NK-92 (cell line): ENCODE measurements at regions not wholly inside any gene's neighbourhood (a gene's known extent, or its start where the extent isn't known, plus 50 kb on each side); places are given as distances from the start of the nearest gene placed in this dataset.

Experiments
- DNase-seq: peaks from one replicate; lab custom pipeline; 2025; ENCODE audit not compliant: unreplicated experiment; lab: John Stamatoyannopoulos, UW

DNA sequence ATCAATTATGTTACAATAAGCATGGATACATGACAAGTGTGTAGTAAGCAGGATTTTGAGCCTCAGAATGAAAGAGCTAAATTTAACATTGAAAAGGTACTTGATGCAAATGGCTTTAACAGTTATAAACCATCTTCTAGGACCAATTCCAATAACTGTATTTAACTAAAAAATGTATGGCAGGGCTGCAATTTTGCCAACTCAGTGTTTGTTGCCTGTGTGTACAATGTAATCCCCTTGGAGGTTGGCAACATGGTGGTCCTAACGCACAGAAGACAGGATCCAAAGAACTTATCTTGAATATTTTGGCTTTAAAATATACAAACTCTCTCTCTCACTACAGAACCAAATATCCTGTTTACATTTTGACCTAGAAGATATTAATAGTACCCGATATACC, 2314.1 kb downstream of the LRRC4C start:
- DNase-seq = no peak

DNA sequence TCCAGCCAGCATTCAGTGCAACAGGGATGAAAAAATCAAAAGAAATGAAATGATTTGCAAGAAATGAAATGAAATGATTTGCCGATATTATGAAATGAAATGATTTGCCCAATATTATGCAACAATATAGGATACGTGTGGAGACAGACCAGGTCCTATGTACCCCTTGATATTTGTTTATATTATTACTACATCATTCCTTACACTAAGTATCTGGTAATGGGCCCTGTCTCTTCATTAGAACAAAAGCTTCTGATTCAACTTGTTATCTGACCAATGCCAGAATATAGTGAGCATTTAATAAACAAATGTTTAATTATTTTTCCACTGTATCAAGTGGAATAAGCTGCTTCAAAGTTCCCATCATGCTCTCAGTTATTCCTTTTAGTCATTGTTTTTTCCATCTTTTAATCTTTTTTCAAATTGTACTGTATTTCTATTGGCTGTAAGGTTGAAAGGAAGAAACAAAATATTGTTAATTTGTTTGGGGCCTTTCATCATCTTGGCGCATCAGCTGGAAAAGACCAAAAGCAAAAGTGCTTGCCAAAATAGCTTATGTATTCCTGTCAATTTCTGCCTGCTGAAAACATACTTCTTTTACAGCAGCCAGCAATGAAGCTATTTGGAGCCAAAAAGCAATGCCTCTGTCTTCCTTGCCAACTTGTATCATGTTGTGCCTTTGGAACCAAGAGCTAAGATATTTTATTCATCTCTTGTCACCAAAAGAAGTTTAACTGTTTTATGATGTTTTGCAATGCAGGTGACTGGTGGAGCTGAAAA, 2314.9 kb downstream of the LRRC4C start:
- DNase-seq = no peak

DNA sequence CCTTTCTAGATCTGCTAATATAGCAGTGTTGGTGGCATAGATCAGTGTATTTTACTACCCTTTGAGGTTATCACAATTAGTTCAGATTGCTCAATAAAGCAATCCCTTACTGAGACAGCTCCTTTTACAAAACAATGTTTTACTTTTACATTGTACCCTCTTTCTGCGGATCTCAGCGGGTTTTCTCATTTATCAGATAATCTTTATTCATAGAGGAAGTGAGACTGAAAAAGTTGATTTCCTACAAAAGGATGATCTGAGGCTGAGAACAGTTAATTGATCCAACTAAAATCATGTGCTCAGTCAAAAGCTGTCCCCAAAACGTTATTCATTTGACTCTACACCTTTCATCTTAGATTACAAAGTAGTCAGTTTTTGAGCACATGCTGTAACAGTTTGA, 2319.9 kb downstream of the LRRC4C start:
- DNase-seq = no peak

DNA sequence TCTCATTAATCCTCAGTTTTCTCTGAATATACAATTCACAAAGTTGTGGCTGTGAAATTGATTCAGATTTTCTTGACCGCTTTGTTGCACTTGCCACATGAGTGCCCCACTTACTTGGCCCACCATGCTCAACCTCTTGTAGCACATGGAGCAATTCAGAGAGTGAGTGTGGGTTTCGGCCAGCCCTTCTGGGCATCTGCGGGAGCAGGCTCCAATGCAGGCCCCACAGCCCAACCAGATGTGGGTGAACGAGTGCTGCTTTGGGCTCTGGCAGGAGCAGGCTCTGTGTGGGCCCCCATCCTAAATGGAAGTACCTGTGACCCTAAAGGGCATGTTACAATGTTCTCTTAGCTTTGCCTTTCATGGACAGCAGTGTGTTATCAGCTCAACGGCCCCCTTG, 2338.6 kb downstream of the LRRC4C start:
- no peak for DNase-seq

DNA sequence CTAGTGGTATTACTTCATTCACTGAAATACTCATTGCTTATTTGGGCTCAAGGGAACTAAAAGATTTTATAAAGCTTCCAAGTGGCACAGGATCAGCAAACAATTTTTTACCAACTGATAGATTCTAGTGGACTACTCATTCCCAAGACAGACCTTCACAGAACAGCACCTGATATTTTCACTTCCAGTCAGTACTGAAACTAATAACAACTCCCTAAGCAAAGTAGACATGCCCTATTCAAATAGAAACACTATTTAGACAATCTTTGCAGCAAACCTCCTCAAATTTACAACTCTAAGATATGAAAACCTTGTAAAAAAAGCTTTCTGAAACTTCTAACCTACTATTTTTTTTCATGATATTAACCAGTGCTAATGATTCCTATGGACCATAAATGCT, 2345.8 kb downstream of the LRRC4C start:
- DNase-seq = no peak

DNA sequence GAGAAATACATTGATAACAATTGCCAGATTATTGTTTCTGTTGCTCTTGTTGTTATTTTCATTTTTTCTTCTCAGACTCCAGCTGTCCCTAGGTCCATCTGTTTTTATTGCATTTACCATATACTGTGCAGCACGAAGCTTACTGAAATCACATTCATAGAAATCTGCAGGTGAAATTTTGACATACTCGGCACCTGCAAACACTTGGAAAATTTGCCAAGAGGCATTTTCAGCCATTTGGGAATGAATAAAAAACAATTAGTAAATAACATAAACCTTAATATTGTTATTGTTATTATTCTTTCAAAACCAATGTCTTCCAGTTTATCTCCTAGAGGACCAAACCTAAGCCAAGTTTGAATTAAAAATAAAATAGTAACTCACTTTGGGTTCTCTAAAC, 2357.2 kb downstream of the LRRC4C start:
- no peak for DNase-seq

DNA sequence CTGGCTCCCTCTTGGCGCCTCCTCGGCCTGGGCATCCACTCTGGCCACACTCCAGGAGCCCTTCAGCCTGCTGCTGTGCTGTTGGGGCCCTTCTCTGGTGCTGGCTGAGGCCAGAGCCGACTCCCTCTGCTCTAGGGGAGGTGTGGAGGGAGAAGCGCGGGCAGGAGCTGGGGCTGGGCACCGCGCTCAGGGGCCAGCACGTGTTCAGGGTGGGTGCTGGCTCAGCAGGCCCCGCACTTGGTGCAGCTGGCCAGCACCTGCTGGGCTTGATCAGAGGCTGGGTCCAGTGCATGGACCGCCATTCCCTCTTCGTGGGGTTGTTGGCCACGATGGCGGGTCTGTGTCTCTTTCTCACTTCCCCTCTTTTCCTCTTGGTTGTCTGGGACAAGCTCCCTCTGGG, 2381.0 kb downstream of the LRRC4C start:
- DNase-seq = no peak

DNA sequence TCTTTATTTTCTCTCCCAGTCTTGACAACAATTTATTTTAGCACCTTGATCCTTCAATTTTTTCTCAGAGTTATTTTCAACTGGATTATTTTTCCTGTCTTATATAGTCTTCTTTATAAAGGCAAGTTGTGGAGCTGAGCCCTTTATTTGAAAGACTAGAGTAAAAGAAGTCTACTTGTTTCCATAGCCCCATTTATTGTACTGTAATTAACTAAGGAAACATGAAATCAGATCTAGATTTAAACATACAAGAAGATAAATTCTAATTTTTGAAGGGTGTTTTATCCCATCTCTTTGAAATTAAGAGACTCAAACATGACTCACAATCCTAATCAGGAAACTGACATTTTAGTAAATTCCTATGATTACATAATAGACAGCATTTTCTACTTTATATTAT, 2421.8 kb downstream of the LRRC4C start:
- DNase-seq = no peak

DNA sequence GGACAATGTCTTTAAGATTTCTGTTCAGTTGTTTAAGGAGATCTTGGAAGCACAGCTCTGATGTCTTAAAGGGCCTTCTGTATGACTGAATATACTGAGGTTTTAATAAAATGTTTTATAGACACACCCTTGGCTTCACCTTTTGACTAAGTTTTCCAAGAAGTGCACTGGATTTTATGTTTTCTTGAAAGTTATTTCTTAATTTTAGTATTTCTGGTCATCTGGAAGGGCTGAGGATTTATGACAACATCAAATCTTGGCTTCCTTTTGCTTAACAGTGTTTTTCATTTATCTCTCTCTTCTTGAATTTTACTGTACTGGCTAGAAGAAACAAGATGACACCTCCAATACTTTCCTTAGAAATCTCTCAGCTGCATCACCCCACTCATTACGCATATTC, 2423.4 kb downstream of the LRRC4C start:
- DNase-seq = no peak

DNA sequence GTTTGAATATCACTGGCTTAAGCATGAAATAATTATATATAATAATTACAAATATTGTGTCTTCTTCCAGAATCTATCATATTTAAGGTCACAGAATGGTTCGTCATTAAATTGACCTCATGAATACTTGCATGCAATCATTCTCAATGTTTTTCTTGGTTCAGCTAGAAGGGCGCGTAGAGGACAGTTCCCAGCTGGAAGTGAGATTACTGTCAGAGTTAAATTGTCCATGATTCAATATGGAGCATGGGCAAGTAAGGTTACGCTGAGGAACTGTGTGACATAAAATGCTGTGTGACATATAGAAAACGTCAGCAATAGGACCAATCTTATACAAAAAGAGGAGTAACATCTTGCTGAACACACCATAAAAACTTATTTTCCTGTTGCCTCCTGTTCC, 2423.5 kb upstream of the RAG2 start:
- DNase-seq = no peak

DNA sequence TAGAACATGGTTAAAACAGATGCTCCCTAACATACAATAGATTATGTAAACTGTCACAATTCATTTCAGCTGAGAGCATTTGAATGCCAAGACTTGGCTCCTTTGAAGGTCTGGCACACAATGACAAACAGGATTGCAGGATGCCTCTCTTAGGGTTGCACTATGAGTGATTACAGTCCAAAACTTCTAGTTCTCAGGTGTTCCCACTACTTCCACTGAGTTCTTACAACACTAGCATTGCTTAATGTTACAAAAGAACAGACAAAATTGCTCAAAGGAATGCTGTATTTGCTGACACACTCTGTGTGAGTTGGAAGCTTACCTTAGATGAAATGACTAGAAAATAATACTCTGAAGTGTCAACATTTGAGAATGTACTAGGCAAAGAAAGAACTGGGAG, 2413.8 kb upstream of the RAG2 start:
- no peak for DNase-seq

DNA sequence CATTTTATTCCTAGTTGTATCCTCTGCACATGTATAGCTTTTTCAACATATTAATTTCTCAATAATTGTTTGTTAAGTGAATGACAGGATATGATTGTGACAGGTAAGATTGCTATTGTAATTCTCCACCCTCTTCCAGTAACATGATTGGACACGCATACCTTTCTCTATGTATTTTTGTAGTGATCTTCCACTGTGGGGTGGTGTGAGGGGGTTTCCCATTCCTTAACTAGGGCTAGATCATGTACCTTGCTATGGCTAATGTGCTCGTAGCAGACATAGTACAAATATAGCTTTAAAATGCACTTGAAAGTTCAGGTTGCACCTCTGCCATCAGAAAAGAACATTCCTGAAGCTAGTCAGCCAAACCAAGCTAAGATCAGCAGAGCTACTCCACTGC, 2392.8 kb upstream of the RAG2 start:
- DNase-seq = no peak

DNA sequence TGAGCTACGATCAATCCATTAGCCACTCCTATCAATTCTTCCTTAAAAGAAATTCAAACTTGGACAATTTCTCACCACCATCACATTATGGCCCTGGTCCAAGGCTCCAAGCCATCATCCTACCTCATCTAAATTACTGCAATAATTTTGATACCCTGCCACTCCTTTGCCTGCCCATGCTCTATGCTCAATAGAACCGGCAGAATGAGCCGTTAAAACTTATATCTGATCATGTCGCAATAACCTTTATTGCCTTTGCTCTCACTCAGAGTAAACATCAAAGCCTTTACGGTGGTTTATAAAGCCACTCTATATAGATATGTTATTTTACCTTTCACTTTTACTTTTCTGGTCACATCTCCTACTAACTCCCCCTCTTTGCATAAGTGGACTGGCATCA, 2392.1 kb upstream of the RAG2 start:
- DNase-seq = no peak

DNA sequence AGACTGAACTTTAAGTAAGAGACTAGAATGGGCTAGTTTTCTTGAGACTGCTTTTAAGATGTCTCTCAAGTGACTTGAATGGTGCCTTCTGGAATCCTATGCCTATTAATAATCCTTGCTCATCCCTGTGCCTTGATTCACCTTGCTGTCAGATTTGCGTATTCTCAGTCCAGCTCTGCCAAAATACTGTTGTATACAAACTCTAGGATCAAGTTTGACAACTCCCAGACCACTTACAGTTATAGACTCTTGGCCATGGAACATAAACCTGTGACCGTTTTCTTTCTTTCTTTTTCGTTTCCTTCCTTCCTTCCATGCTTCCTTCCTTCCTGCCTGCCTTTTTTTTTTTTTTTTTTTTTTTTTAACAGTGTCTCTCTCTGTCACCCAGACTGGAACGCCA, 2390.9 kb upstream of the RAG2 start:
- DNase-seq = no peak

DNA sequence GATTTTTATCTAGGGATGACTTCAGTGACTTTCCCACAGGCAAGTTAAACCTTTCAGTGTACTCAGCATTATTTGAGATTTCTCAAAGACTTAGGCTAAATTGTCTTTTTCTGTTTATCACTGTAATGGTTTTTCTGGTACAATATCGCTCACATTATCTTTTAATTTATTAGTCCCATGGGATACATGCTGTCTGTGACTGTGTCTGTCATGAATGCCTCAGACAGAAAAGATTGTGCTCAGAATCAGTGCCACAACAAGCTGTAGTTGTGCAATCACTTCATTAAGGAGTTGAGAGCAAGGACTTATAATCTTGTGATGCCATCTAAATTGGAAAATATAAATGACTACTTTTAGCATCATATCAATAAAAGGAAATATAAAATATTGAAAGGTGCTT, 2374.2 kb upstream of the RAG2 start:
- DNase-seq = no peak

DNA sequence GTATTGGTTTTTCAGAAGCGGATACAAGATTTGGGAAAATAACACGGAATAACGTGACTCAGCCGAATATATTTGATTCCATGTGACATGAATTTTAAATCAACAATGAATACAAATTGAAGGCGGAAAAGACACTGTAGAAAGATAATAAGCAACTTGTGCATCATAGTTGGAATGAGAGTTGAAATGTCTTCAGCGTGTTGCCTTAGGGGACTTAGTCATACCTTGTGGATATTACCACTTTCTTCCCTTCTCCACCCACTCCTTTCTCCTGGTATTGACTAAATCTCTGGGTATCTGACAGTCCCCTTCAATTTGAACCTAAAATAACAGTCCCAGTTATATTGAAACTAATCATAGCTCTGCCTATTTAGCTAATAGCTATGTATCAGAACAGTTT, 2373.1 kb upstream of the RAG2 start:
- DNase-seq = no peak

DNA sequence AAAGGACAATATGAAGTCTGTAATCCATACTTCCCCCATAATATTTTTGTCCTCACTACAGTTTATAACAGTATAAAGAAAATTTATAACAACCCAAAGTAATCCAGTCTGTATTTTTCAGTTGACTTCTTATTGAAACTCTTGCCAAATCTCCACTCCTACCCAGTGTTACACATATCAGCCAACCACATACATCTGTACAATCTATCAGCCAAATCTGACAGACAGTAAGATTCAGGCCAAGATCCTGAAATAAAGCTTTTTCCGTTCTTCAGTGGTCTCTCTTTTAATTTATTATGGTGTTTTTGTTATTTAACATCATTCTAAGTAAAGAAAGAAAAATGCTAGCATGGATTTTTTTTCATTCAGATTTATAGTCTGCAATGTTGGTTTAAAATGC, 2370.9 kb upstream of the RAG2 start:
- DNase-seq = no peak

DNA sequence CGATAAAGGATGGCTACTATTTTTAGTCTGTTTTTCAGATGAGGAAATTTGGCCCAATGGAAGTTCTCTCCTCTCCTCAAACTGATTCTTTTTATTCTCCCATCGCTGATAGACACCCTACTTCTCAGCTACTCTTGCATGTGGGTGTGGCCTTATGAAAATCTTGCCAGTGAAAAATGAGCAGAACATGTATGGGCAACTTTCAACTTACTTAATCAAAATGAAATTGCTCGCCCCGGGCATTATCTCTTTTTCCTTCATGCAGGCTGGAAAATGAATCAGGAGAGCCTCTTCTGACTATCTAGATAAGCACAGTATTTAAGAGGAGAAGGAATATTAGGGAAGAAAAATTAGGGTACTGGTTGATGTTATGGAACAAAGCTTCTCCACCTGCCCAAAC, 2354.7 kb upstream of the RAG2 start:
- no peak for DNase-seq

DNA sequence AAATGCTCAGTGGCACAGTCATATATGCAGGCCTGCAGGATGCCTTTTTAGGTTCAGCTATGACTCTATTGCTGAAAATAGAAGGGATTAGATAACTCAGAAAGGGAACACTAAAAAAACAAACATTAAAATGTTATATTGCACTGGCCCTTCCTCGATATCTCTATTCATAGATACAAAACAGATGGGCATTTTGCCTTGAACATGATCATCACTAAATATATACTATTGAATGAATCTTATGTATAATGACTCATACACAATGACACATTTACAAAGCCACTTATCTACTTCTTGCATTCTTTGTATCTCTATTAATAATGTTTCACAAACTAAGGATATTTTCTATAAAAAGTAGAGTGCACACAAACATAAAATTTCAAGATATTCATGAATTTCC, 2352.8 kb upstream of the RAG2 start:
- no peak for DNase-seq

DNA sequence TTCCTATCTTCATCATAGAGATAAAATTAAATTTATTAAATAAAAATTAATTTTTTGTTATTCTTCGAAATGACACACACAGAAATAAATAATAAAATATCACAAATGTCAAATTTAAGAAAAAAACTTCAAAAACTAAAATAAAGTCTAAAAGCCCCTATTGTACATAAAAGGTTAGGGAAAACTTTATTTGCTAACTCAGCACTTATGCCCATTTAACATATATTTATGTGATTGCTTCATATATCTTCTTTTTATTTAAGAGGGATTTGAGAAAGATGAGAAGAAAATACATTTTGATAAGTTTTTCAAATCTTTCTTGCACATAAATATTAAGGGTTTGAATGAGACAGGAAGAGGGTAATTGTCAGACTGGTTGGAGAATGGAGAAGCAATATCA, 2350.4 kb upstream of the RAG2 start:
- DNase-seq = no peak

DNA sequence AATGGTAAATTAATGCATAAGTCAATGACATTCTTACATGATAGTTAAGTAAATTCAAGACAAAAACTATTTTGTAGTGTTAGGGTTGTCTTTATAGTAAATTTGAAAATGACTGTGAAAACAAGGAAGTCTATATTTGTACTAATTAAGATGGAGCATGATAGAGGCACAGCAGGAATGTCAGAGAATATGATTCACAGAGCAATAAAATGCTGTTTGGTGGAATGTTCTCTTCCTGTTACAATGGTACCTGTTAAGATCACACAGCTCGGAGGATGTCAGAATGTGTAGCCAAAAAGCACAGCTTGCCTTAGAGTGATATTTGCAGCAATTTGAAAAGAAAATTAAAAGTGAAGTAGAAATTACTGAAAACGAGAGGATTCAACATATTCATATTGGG, 2339.7 kb upstream of the RAG2 start:
- DNase-seq = no peak

DNA sequence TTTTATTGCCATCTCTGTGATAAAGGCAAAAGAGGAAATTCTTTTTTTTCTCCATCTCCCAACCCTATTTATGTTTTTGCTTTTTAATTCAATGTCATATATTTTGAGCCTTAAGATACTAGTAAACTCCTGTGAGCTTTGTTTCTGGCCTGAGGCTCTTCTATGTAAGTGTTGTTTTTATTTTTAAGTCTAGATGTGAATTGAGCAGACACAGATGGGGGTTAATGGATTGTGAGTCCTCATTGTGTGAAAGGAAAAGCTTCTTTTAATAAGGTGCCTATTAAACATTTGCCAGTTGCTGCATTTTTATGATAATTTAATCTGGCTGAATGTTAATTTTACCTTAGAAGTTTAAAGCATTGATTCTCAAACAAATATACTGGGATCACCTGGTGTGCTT, 2337.9 kb upstream of the RAG2 start:
- DNase-seq = no peak

DNA sequence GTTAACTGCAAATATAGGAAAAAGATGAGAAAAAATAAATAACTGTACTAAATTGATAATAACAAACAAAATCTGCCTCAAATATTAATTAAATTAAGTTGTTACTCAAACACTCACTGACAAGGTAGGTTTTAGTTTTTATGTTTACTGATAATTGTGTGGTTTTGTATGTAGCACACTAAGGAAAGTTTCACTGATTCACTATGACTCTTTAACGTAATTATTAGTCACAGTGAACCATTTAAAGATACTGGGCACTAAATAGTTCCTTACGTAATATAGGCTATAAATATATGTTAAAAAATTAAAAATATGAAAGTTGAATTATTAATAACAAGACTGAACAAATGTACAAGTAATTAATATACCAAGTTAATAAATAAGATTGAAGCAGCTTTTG, 2330.0 kb upstream of the RAG2 start:
- no peak for DNase-seq

DNA sequence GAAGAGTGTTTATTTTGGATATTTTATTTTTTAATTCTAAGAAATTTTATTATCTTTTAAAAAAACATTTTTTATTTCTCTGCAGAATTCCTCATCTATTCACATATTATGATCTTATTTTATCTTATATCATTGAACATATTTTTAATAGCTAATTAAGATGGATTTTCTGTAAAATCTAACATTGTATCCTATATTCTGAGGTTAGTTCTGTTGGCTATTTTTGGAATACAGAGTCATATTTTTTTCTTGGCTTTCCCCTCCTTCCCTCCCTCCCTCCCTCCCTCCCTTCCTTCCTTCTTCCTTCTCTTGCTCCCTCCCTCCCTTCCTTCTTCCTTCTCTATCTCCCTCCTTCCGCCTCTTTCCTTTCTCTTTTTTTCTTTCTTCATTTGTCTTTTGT, 2326.6 kb upstream of the RAG2 start:
- no peak for DNase-seq
